GM12878 (cell line): ENCODE measurements at regions not wholly inside any gene's neighbourhood (a gene's known extent, or its start where the extent isn't known, plus 50 kb on each side); places are given as distances from the start of the nearest gene placed in this dataset.

Experiments used
- ATAC-seq: fragments of 200-7000 bp; cut with Tn5 transposase; 3 replicates; pipeline ENCODE4 v1.9.1; 2020; ENCODE audit warnings: mild to moderate bottlenecking, moderate library complexity
- BruUV-seq: library from RNA; stranded (reverse); fragments of 400-500 nt; replicated peaks from 2 replicates; lab custom pipeline; 2021; lab: Mats Ljungman, UMichigan
- CTCF ChIA-PET: fragments of 300-600 bp; sonication (Branson Sonifier 250); formaldehyde crosslinking; extraction: SDS; loops from one replicate; lab custom pipeline; 2021; ENCODE audit warnings: inconsistent platforms; lab: Yijun Ruan, JAX
- POLR2A ChIA-PET: fragments of 350-600 bp; formaldehyde crosslinking; extraction: SDS; loops from one replicate; lab custom pipeline; 2021; ENCODE audit warnings: inconsistent platforms; lab: Charles Lee
- RAD21 ChIA-PET: fragments of 300-600 bp; sonication (Branson Sonifier 250); formaldehyde crosslinking; loops from one replicate; lab custom pipeline; 2023; ENCODE audit warnings: antibody characterized with exemption; ENCODE audit not compliant: unreplicated experiment; lab: Charles Lee
- SMC1A ChIA-PET: fragments of 300-600 bp; sonication (Branson Sonifier 250); formaldehyde crosslinking; loops from one replicate; lab custom pipeline; 2023; ENCODE audit not compliant: unreplicated experiment, uncharacterized antibody; lab: Charles Lee
- DNase-seq: peaks from one replicate; pipeline ENCODE4 v3.0.0-alpha.2; 2011; ENCODE audit warnings: low read depth, low spot score
- FAIRE-seq: peaks from 3 replicates; lab custom pipeline; 2011; peaks lifted over from hg19 to GRCh38; lab: Jason Lieb, UNC
- H2AFZ ChIP-seq: 2 replicates; pipeline ENCODE4 v1.6.0; 2011; ENCODE audit warnings: low read depth, low read length, control low read depth; ENCODE audit not compliant: control insufficient read depth
- H3K27ac ChIP-seq: 2 replicates; pipeline ENCODE4 v1.5.1; 2011; ENCODE audit warnings: control low read depth; ENCODE audit not compliant: control insufficient read depth, insufficient read depth
- H3K27me3 ChIP-seq, 2 experiments: replicated peaks in 1 of 2; 2 replicates each; pipeline versions ENCODE4 v1.6.0 to v1.6.1; 2011; ENCODE audit warnings: low read length in 1 of 2; ENCODE audit not compliant: control insufficient read depth in 2 of 2, insufficient read depth in 2 of 2
- H3K36me3 ChIP-seq, 2 experiments: 2 replicates each; pipeline ENCODE4 v1.5.1; 2011; ENCODE audit warnings: low read length in 1 of 2; ENCODE audit not compliant: control insufficient read depth in 2 of 2, insufficient read depth in 2 of 2
- H3K4me1 ChIP-seq: 2 replicates; pipeline ENCODE4 v1.6.1; 2011; ENCODE audit warnings: mild to moderate bottlenecking, low read length, moderate library complexity, mixed read lengths; ENCODE audit not compliant: control insufficient read depth, insufficient read depth
- H3K4me2 ChIP-seq: 2 replicates; pipeline ENCODE4 v1.6.0; 2011; ENCODE audit warnings: control low read depth; ENCODE audit not compliant: control insufficient read depth, insufficient read depth
- H3K4me3 ChIP-seq: fragments of 200-600 bp; sonication (generic); 2 replicates; pipeline ENCODE4 v1.5.1; 2016
- H3K79me2 ChIP-seq: 2 replicates; pipeline ENCODE4 v1.6.0; 2011; ENCODE audit warnings: low read length; ENCODE audit not compliant: control insufficient read depth, insufficient read depth
- H3K9ac ChIP-seq: 2 replicates; pipeline ENCODE4 v1.8.0; 2011; ENCODE audit warnings: low read length, control low read depth, mixed read lengths; ENCODE audit not compliant: control insufficient read depth, insufficient read depth
- H3K9me3 ChIP-seq: replicated peaks from 3 replicates; pipeline ENCODE4 v1.5.1; 2011; ENCODE audit warnings: mild to moderate bottlenecking, low read length; ENCODE audit not compliant: control insufficient read depth, insufficient read depth
- H4K20me1 ChIP-seq: 2 replicates; pipeline ENCODE4 v1.6.0; 2011; ENCODE audit not compliant: control insufficient read depth, insufficient read depth
- CHD1 ChIP-seq: IDR thresholded peaks from 2 replicates; pipeline ENCODE4 v1.6.1; 2012; ENCODE audit warnings: low read depth, low read length, improper control_type of control experiment
- HSF1 ChIP-seq: fragments of 150-350 bp; IDR thresholded peaks from 2 replicates; pipeline ENCODE4 v1.6.1; 2014; ENCODE audit warnings: mild to moderate bottlenecking, low read depth, low read length
- IRF4 ChIP-seq: IDR thresholded peaks from 2 replicates; pipeline ENCODE4 v1.6.1; 2011; ENCODE audit warnings: low read depth, low read length
- IRF5 ChIP-seq: fragments of 450-650 bp; IDR thresholded peaks from 2 replicates; pipeline ENCODE4 v1.6.1; 2017; ENCODE audit warnings: borderline replicate concordance
- MLLT1 ChIP-seq: fragments of 450-650 bp; IDR thresholded peaks from 2 replicates; pipeline ENCODE4 v1.6.1; 2016; ENCODE audit warnings: mild to moderate bottlenecking
- MTA3 ChIP-seq: IDR thresholded peaks from 2 replicates; pipeline ENCODE4 v1.6.1; 2012; ENCODE audit warnings: low read length, inconsistent platforms, borderline replicate concordance
- MYB ChIP-seq: fragments of 150-350 bp; IDR thresholded peaks from 2 replicates; pipeline ENCODE4 v1.6.1; 2014; ENCODE audit warnings: mild to moderate bottlenecking, low read depth, low read length, borderline replicate concordance
- NR2C2 ChIP-seq: IDR thresholded peaks from 2 replicates; pipeline ENCODE4 v1.6.1; 2011; ENCODE audit warnings: borderline replicate concordance, low read depth; ENCODE audit not compliant: control insufficient read depth, insufficient read length
- SMC3 ChIP-seq: IDR thresholded peaks from 2 replicates; pipeline ENCODE4 v1.6.1; 2011; ENCODE audit warnings: low read length, improper control_type of control experiment, borderline replicate concordance
- SP1 ChIP-seq: IDR thresholded peaks from one replicate; pipeline ENCODE4 v1.6.1; 2011; ENCODE audit warnings: low read depth, low read length
- SREBF1 ChIP-seq: IDR thresholded peaks from 2 replicates; pipeline ENCODE4 v1.6.1; 2012; ENCODE audit warnings: mild to moderate bottlenecking, low read length
- TCF3 ChIP-seq: IDR thresholded peaks from 2 replicates; pipeline ENCODE4 v1.6.1; 2012; ENCODE audit warnings: low read depth, mild to moderate bottlenecking, low read length, borderline replicate concordance; ENCODE audit not compliant: insufficient read depth
- WRNIP1 ChIP-seq: IDR thresholded peaks from 2 replicates; pipeline ENCODE4 v1.6.1; 2011; ENCODE audit warnings: low read depth, low read length, improper control_type of control experiment, borderline replicate concordance
- ZNF217 ChIP-seq: fragments of 450-650 bp; IDR thresholded peaks from 2 replicates; pipeline ENCODE4 v1.6.1; 2017; ENCODE audit warnings: antibody characterized with exemption, mild to moderate bottlenecking
- whole genome bisulfite sequencing: methylation state at CpG from one replicate; pipeline ENCODE4 v1.1.6; 2016; ENCODE audit warnings: low lambda C conversion rate; ENCODE audit not compliant: insufficient replicate concordance, insufficient coverage; ENCODE audit errors: missing lambda C conversion rate; 5-methylcytosine and 5-hydroxymethylcytosine counted together
- in situ Hi-C: fragments of 300-500 bp; cut with MboI; formaldehyde crosslinking; loops from 9 replicates; pipeline ENCODE4 v1.14.3; 2018; ENCODE audit warnings: mixed read lengths
- intact Hi-C: fragments of 100-400 bp; cut with micrococcal nuclease; formaldehyde crosslinking; loops from one replicate; pipeline ENCODE4 v1.14.2; 2022; ENCODE audit not compliant: unreplicated experiment
- TF ChIP-seq, protein P1 (sequence below): fragments of 450-650 bp; IDR thresholded peaks from 2 replicates; pipeline ENCODE4 v1.6.1; 2018; ENCODE audit warnings: borderline replicate concordance, mild to moderate bottlenecking; ENCODE audit not compliant: partially characterized antibody
- TF ChIP-seq, protein P2 (sequence below): fragments of 450-650 bp; conservative IDR thresholded peaks from 2 replicates; pipeline ENCODE4 v1.6.1; 2017; ENCODE audit warnings: mild to moderate bottlenecking, moderate library complexity

DNA sequence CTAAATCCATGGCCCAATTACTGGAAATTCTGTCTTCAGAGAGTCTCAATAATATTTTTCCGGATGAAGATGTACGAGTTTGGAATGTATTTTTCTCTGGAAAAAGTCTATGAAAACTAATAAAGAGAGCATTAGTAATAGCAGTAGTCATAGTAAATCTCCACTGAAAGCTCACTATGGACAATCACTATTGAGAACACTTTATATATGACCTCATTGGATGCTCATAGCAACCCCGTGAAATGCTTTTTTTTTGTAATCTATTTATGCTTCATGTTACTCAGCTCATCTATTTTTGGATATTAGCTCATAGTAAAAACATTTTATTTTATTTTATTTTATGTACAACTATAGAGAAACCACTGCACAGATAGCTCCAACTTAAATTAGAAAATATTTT lies 94.3 kb upstream of the MYO3A start:
- WGBS: 4% methylated on average over 3 of the region's 3 CpGs
- ATAC-seq: no peak
- FAIRE-seq: no peak
- ChIA-PET SMC1A (no interaction called here), RAD21 (no interaction called here), POLR2A (no interaction called here), CTCF (interaction anchor here (0.7 to 0.8 kb wide), 2 partner anchors 13 to 19 kb away, joined by 3 read pairs; no protein-coding TSS in a partner anchor)
- in situ Hi-C loops: no loop called here
- Histone ChIP-seq H3K27me3 (no peaks in the 10 kb centered on the region), H4K20me1 (no peaks in the 10 kb centered on the region), H3K36me3 (no peaks in the 10 kb centered on the region), H3K4me3 (no peak overlapping the region), H3K4me1 (no peaks in the 10 kb centered on the region), H3K79me2 (no peaks in the 10 kb centered on the region), H3K9me3 (no peaks in the 10 kb centered on the region), H3K9ac (no peak overlapping the region), H2AFZ (no peak overlapping the region), H3K27ac (no peak overlapping the region), H3K4me2 (no peak overlapping the region)
- DNase-seq: no peak
- BruUV-seq: no TSS peak
- intact Hi-C loops: no loop called here
- no peak for TF ChIP-seq ZNF217
- TF ChIP-seq SREBF1: no peak
- TF ChIP-seq HSF1: no peak
- no peak for TF ChIP-seq IRF4
- no peak for TF ChIP-seq MYB
- TF ChIP-seq SP1: no peak
- TF ChIP-seq CHD1: no peak
- no peak for TF ChIP-seq WRNIP1
- no peak for TF ChIP-seq IRF5
- no peak for TF ChIP-seq MTA3
- TF ChIP-seq, protein P1, sequence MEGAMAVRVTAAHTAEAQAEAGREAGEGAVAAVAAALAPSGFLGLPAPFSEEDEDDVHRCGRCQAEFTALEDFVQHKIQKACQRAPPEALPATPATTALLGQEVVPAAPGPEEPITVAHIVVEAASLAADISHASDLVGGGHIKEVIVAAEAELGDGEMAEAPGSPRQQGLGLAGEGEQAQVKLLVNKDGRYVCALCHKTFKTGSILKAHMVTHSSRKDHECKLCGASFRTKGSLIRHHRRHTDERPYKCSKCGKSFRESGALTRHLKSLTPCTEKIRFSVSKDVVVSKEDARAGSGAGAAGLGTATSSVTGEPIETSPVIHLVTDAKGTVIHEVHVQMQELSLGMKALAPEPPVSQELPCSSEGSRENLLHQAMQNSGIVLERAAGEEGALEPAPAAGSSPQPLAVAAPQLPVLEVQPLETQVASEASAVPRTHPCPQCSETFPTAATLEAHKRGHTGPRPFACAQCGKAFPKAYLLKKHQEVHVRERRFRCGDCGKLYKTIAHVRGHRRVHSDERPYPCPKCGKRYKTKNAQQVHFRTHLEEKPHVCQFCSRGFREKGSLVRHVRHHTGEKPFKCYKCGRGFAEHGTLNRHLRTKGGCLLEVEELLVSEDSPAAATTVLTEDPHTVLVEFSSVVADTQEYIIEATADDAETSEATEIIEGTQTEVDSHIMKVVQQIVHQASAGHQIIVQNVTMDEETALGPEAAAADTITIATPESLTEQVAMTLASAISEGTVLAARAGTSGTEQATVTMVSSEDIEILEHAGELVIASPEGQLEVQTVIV: no peak
- no peak for TF ChIP-seq TCF3
- no peak for TF ChIP-seq NR2C2
- TF ChIP-seq SMC3: no peak
- TF ChIP-seq MLLT1: no peak
- TF ChIP-seq, protein P2, sequence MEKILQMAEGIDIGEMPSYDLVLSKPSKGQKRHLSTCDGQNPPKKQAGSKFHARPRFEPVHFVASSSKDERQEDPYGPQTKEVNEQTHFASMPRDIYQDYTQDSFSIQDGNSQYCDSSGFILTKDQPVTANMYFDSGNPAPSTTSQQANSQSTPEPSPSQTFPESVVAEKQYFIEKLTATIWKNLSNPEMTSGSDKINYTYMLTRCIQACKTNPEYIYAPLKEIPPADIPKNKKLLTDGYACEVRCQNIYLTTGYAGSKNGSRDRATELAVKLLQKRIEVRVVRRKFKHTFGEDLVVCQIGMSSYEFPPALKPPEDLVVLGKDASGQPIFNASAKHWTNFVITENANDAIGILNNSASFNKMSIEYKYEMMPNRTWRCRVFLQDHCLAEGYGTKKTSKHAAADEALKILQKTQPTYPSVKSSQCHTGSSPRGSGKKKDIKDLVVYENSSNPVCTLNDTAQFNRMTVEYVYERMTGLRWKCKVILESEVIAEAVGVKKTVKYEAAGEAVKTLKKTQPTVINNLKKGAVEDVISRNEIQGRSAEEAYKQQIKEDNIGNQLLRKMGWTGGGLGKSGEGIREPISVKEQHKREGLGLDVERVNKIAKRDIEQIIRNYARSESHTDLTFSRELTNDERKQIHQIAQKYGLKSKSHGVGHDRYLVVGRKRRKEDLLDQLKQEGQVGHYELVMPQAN: no peak
